DOHH2 (cell line): ENCODE measurements at regions not wholly inside any gene's neighbourhood (a gene's known extent, or its start where the extent isn't known, plus 50 kb on each side); places are given as distances from the start of the nearest gene placed in this dataset.

Experiments used
- H3F3A ChIP-seq: fragments of 200-600 bp; sonication (generic), shearing (Covaris generic); 2 replicates; pipeline ENCODE4 v1.6.0; 2016; ENCODE audit warnings: antibody characterized with exemption, mild to moderate bottlenecking; ENCODE audit not compliant: control insufficient read depth, insufficient read depth
- H3K27ac ChIP-seq: fragments of 200-600 bp; sonication (generic); 2 replicates; pipeline ENCODE4 v1.5.1; 2014; ENCODE audit warnings: low read depth, mild to moderate bottlenecking, low read length, moderate library complexity
- H3K27me3 ChIP-seq: fragments of 200-600 bp; sonication (generic); 2 replicates; pipeline ENCODE4 v1.6.1; 2014; ENCODE audit warnings: mild to moderate bottlenecking, low read length, mixed read lengths; ENCODE audit not compliant: control insufficient read depth
- H3K36me3 ChIP-seq: fragments of 200-600 bp; sonication (generic); 2 replicates; pipeline ENCODE4 v1.6.1; 2014; ENCODE audit warnings: mild to moderate bottlenecking, low read length, moderate library complexity, mixed read lengths; ENCODE audit not compliant: control insufficient read depth
- H3K4me1 ChIP-seq: fragments of 200-600 bp; sonication (generic); 2 replicates; pipeline ENCODE4 v1.6.1; 2014; ENCODE audit warnings: mild to moderate bottlenecking, low read length, mixed read lengths; ENCODE audit not compliant: control insufficient read depth
- H3K4me2 ChIP-seq: fragments of 200-600 bp; sonication (generic); 2 replicates; pipeline ENCODE4 v1.6.0; 2014; ENCODE audit warnings: mild to moderate bottlenecking, low read length, moderate library complexity
- H3K4me3 ChIP-seq: fragments of 200-600 bp; sonication (generic); 2 replicates; pipeline ENCODE4 v1.5.1; 2014; ENCODE audit warnings: mild to moderate bottlenecking, low read length, mixed read lengths
- H3K79me2 ChIP-seq: fragments of 200-600 bp; sonication (generic); 2 replicates; pipeline ENCODE4 v1.6.1; 2014; ENCODE audit warnings: mild to moderate bottlenecking, low read length, mixed read lengths; ENCODE audit not compliant: control insufficient read depth
- H3K9me2 ChIP-seq: fragments of 200-600 bp; sonication (generic); replicated peaks from 2 replicates; pipeline ENCODE4 v1.6.1; 2014; ENCODE audit warnings: mild to moderate bottlenecking, low read length, mixed read lengths; ENCODE audit not compliant: control insufficient read depth
- H3K9me3 ChIP-seq: fragments of 200-600 bp; sonication (generic); 2 replicates; pipeline ENCODE4 v1.6.1; 2014; ENCODE audit warnings: antibody characterized with exemption, low read length, mixed read lengths; ENCODE audit not compliant: control insufficient read depth, insufficient read depth
- H4K20me1 ChIP-seq: fragments of 200-600 bp; sonication (generic); 2 replicates; pipeline ENCODE4 v1.6.0; 2014; ENCODE audit warnings: low read depth, mild to moderate bottlenecking, antibody characterized with exemption, low read length, moderate library complexity; ENCODE audit not compliant: control insufficient read depth, insufficient read depth
- CTCF ChIP-seq: fragments of 200-600 bp; sonication (generic); IDR thresholded peaks from one replicate; pipeline ENCODE4 v1.5.1; 2014; ENCODE audit warnings: antibody characterized with exemption, mild to moderate bottlenecking, low read depth, low read length; ENCODE audit not compliant: poor library complexity, severe bottlenecking
- EZH2phosphoT487 ChIP-seq: fragments of 200-600 bp; sonication (generic); IDR thresholded peaks from 2 replicates; pipeline ENCODE4 v1.6.1; 2017; ENCODE audit warnings: borderline replicate concordance, mild to moderate bottlenecking, antibody characterized with exemption, low read length, moderate library complexity, mixed read lengths

- Histone ChIP-seq H3F3A (no peaks in the 10 kb centered on the region), H3K27ac (no peak overlapping the region), H3K9me3 (no peaks in the 10 kb centered on the region; the same call in 1 of the 2 replicates)
Observed at GRCh38 chr21:23480591-23481270, 2126.6 kb downstream of the MRPL39 start.

GRCh38 chr21:23478381-23478780, 2128.9 kb downstream of the MRPL39 start:
- H3K9me3 ChIP-seq, result no peaks in the 10 kb centered on the region; the same call in 1 of the 2 replicates
- H4K20me1 ChIP-seq, result no peaks in the 10 kb centered on the region
- H3K9me2 ChIP-seq, result no peaks in the 10 kb centered on the region
- H3K4me1 ChIP-seq, result no peaks in the 10 kb centered on the region
- no peaks in the 10 kb centered on the region for H3F3A ChIP-seq
- H3K27me3 ChIP-seq, result no peaks in the 10 kb centered on the region
- H3K79me2 ChIP-seq, result no peaks in the 10 kb centered on the region
- TF ChIP-seq EZH2phosphoT487 (no peak), CTCF (no peak)
- H3K4me3 ChIP-seq, result no peak overlapping the region
- no peaks in the 10 kb centered on the region for H3K36me3 ChIP-seq
- no peak overlapping the region for H3K4me2 ChIP-seq
- no peak overlapping the region for H3K27ac ChIP-seq

More at GRCh38 chr21:23480591-23481270, 2126.6 kb downstream of the MRPL39 start:
- Histone ChIP-seq H3K79me2 (no peaks in the 10 kb centered on the region), H4K20me1 (no peaks in the 10 kb centered on the region), H3K4me3 (no peak overlapping the region), H3K9me2 (no peaks in the 10 kb centered on the region), H3K4me1 (no peaks in the 10 kb centered on the region), H3K27me3 (no peaks in the 10 kb centered on the region), H3K36me3 (no peaks in the 10 kb centered on the region), H3K4me2 (no peak overlapping the region)
- no peak for TF ChIP-seq CTCF
- no peak for TF ChIP-seq EZH2phosphoT487

GRCh38 chr21:23475281-23476219, 2131.7 kb downstream of the MRPL39 start:
- Histone ChIP-seq H3K79me2 (no peaks in the 10 kb centered on the region), H3K27me3 (no peaks in the 10 kb centered on the region), H4K20me1 (no peaks in the 10 kb centered on the region), H3K9me3 (no peaks in the 10 kb centered on the region; the same call in 1 of the 2 replicates), H3K4me2 (no peak overlapping the region), H3K9me2 (no peaks in the 10 kb centered on the region), H3K36me3 (no peaks in the 10 kb centered on the region), H3K4me1 (no peaks in the 10 kb centered on the region), H3F3A (no peaks in the 10 kb centered on the region), H3K27ac (no peak overlapping the region), H3K4me3 (no peak overlapping the region)
- TF ChIP-seq EZH2phosphoT487, result no peak
- no peak for TF ChIP-seq CTCF
